ENCODE measurements at regions not wholly inside any gene's neighbourhood (a gene's known extent, or its start where the extent isn't known, plus 50 kb on each side); places are given as distances from the start of the nearest gene placed in this dataset.

GRCh38 chr6:99836471-99836870 is 157.6 kb downstream of the MCHR2 start:
- no peak for TF ChIP-seq FOXK2 (IDR thresholded peaks at IDR 0.05)
- no peak for TF ChIP-seq SP1 (IDR thresholded peaks at IDR 0.05)
- no peak for TF ChIP-seq FOXA1 (IDR thresholded peaks at IDR 0.05)
- no peak for TF ChIP-seq ARNT (IDR thresholded peaks at IDR 0.05)
- no peak for TF ChIP-seq LEF1 (IDR thresholded peaks at IDR 0.05; ENCODE audit: borderline replicate concordance)
- no peak for TF ChIP-seq HDGF (IDR thresholded peaks at IDR 0.05; ENCODE audit: borderline replicate concordance)
- no peak for TF ChIP-seq L3MBTL2 (conservative IDR thresholded peaks at IDR 0.05)
- TF ChIP-seq FOXM1 (IDR thresholded peaks at IDR 0.05; ENCODE audit: borderline replicate concordance), result no peak

All from HEK293T (cell line).